HUES48 (cell line): ENCODE measurements at regions not wholly inside any gene's neighbourhood (a gene's known extent, or its start where the extent isn't known, plus 50 kb on each side); places are given as distances from the start of the nearest gene placed in this dataset.

Experiments
- H3K27ac ChIP-seq: one replicate; pipeline ENCODE4 v1.7.0; 2013; ENCODE audit warnings: low read depth, low read length, inconsistent platforms
- H3K27me3 ChIP-seq: 2 replicates; pipeline ENCODE4 v1.6.1; 2013; ENCODE audit warnings: mild to moderate bottlenecking, low read length; ENCODE audit not compliant: control insufficient read depth, insufficient read depth
- H3K36me3 ChIP-seq: 2 replicates; pipeline ENCODE4 v1.6.1; 2013; ENCODE audit warnings: low read length; ENCODE audit not compliant: control insufficient read depth, insufficient read depth
- H3K4me1 ChIP-seq: 2 replicates; pipeline ENCODE4 v1.6.1; 2013; ENCODE audit warnings: mild to moderate bottlenecking, low read length; ENCODE audit not compliant: control insufficient read depth, insufficient read depth
- H3K4me3 ChIP-seq: 2 replicates; pipeline ENCODE4 v1.5.1; 2013; ENCODE audit warnings: mild to moderate bottlenecking, low read depth, low read length
- H3K9ac ChIP-seq: 2 replicates; pipeline ENCODE4 v1.6.1; 2013; ENCODE audit warnings: mild to moderate bottlenecking, low read depth, low read length, moderate library complexity
- H3K9me3 ChIP-seq: 2 replicates; pipeline ENCODE4 v1.6.1; 2013; ENCODE audit warnings: low read length; ENCODE audit not compliant: control insufficient read depth, insufficient read depth

GRCh38 chr2:213228638-213229037, 55.6 kb upstream of the SPAG16 start:
- no peak overlapping the region for H3K27ac ChIP-seq
- H3K27me3 ChIP-seq, result no peaks in the 10 kb centered on the region
- H3K9me3 ChIP-seq, result no peaks in the 10 kb centered on the region
- H3K4me1 ChIP-seq, result peaks cover 18% of the 10 kb centered on the region
- H3K4me3 ChIP-seq, result no peak overlapping the region
- no peaks in the 10 kb centered on the region for H3K36me3 ChIP-seq
- H3K9ac ChIP-seq, result no peak overlapping the region

GRCh38 chr2:213229814-213230213, 54.5 kb upstream of the SPAG16 start:
- Histone ChIP-seq H3K36me3 (no peaks in the 10 kb centered on the region), H3K9ac (no peak overlapping the region), H3K4me1 (peaks cover 23% of the 10 kb centered on the region), H3K9me3 (no peaks in the 10 kb centered on the region), H3K27ac (no peak overlapping the region), H3K4me3 (no peak overlapping the region), H3K27me3 (no peaks in the 10 kb centered on the region)

- Histone ChIP-seq H3K27ac (no peak overlapping the region), H3K4me1 (peaks cover 26% of the 10 kb centered on the region), H3K4me3 (no peak overlapping the region), H3K9ac (no peak overlapping the region), H3K9me3 (no peaks in the 10 kb centered on the region), H3K27me3 (no peaks in the 10 kb centered on the region), H3K36me3 (no peaks in the 10 kb centered on the region)
Observed at GRCh38 chr2:213231966-213232365, 52.3 kb upstream of the SPAG16 start.

- Histone ChIP-seq H3K27me3 (no peaks in the 10 kb centered on the region), H3K36me3 (no peaks in the 10 kb centered on the region), H3K9ac (no peak overlapping the region), H3K9me3 (no peaks in the 10 kb centered on the region), H3K4me3 (no peak overlapping the region), H3K27ac (peak overlapping the region; percentile 30), H3K4me1 (peaks cover 26% of the 10 kb centered on the region)
Observed at GRCh38 chr2:213232649-213233437, 51.4 kb upstream of the SPAG16 start.

- no peaks in the 10 kb centered on the region for H3K27me3 ChIP-seq
- H3K9ac ChIP-seq, result no peak overlapping the region
- no peaks in the 10 kb centered on the region for H3K9me3 ChIP-seq
- no peaks in the 10 kb centered on the region for H3K36me3 ChIP-seq
- no peak overlapping the region for H3K4me3 ChIP-seq
- H3K4me1 ChIP-seq, result peaks cover 26% of the 10 kb centered on the region
- peak overlapping the region; percentile 30 for H3K27ac ChIP-seq
Observed at GRCh38 chr2:213233438-213234330, 50.6 kb upstream of the SPAG16 start.
